HK-2 (cell line): ENCODE measurements at regions not wholly inside any gene's neighbourhood (a gene's known extent, or its start where the extent isn't known, plus 50 kb on each side); places are given as distances from the start of the nearest gene placed in this dataset.

Source experiments
- DNase-seq: peaks from one replicate; pipeline ENCODE4 v3.0.0-alpha.2; 2018; ENCODE audit not compliant: unreplicated experiment

- no peak for DNase-seq
Measured at GRCh38 chr3:159127021-159127392, 325.2 kb downstream of the MFSD1 start.

- no peak for DNase-seq
Measured at GRCh38 chr3:159128628-159129027, 326.8 kb downstream of the MFSD1 start.

DNA sequence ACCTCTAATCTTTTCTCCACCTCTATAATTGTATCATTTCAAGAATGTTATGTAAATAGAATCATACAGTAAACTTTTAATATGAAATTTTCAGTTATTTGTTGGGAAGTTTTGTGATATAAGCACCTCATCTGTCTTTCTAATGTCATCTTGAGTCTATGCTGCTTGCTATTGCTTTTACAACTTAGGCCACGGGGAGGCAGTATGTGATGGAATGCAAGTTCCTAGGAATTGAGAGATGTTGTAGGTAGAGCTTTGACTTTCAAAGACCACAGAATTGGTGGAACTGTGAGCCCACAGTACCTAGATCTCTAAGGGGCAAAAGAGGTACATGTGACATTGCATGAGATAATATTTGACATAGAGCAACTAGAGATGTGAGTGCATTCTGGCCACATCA, 328.3 kb downstream of the MFSD1 start:
- DNase-seq, result no peak

- no peak for DNase-seq
Measured at GRCh38 chr3:159131376-159131775, 329.5 kb downstream of the MFSD1 start.

DNA sequence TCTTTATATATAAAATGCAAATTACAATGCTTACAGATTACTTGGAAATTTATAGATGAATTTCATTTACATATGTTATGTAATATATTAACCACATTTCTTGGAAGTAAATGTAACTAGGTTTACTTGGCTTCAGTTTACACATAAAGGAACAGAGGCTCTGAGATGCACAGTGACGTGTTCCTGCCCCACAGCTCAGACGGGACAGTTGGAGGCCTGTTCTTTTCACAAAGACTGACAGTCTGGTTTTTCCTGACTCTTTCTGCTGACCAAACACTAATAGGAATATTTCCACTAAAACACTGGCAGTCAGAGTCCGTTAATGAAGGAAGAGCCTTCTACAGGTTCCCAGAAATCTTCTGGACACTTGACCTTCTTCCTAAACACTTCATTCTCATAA, 336.1 kb downstream of the MFSD1 start:
- DNase-seq, result no peak

DNA sequence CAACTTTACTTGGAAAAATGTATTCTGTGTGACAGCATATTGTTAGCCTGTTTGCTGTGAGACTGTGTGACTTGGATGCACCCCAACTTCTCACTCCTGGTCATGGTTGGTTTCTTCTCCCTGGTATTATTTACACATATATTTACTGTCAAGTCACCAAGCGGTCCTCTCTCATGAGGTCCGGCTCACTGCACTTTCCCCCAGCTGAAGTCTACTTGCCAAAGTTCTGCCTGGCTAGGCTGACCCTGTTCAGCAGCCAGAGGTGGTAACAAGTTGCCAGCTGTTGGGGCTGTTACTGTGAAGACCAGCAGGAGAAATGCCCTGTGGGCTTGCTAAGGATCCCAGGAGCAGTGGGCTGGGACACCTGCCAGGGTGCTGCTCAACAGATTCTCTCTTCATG, 337.5 kb downstream of the MFSD1 start:
- DNase-seq, result no peak

DNA sequence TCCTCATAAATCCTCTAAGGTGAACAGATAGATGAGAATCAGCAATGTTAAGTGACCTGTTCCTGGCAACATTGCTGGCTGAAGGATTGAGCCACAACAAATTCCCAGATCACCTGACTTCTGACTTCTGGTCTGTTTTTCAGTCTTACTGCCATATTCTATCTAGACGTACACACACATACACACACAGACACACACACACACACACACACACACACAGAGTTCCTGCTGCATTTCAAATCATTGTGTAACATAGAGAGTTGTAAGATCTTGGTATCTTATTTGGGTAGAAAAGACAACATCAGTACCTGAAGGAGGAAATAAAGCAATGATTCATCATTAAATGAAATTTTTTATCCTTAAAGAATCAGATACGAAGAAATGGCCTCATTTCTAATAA, 342.6 kb downstream of the MFSD1 start:
- no peak for DNase-seq

- no peak for DNase-seq
Measured at GRCh38 chr3:159144891-159145290, 343.0 kb downstream of the MFSD1 start.

- no peak for DNase-seq
Measured at GRCh38 chr3:159146392-159146791, 344.5 kb downstream of the MFSD1 start.

DNA sequence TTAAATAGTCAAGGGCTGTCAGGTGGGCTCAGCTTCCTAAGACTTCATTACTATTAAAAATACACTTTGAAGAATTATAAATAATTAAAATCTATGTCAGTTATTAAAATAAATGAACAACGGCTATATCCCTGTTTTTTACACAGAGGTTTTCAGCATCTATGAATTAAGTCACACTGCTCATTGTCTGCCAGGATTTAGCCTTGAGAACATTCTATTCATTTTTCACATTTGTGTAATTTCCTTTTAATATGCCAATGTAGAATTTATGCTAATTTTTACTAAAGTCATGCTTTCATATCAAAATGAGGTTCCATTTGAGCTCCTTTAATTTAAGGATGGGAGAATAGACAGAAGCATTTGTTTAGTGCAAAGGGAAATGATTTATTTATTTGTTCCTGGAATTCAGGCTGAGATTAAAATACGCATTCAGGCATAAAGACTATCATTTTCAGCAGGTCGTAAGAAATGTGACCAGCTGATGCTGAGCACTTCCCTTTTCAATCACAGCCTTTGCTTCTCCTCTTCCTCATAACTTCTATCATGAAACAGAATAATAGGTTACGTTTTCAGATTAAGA, 345.1 kb downstream of the MFSD1 start:
- DNase-seq, result no peak

GRCh38 chr3:159147813-159148212, 346.0 kb downstream of the MFSD1 start:
- DNase-seq, result no peak

- no peak for DNase-seq
Measured at GRCh38 chr3:159148466-159148865, 346.6 kb downstream of the MFSD1 start.

- DNase-seq, result no peak
Measured at GRCh38 chr3:159149131-159149530, 347.3 kb downstream of the MFSD1 start.

DNA sequence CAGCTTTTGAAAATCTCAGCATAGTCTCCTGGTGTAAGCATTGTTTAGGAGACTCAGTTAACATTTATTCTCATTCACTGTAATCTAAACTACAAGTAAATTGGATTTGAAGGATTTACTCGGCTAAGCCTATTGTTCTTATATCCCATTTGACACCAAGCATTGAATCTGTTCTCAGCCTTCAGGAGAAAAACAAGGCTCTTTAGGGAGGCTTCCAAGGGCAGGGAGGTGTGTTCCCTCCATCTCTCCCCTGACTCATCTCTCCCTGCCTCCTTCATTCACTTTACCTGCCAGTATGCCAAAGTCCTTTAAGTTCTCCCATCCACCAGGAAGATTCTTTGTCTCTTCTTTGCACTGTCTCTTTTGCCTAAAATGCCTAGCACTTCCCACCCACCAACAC, 347.8 kb downstream of the MFSD1 start:
- no peak for DNase-seq

DNA sequence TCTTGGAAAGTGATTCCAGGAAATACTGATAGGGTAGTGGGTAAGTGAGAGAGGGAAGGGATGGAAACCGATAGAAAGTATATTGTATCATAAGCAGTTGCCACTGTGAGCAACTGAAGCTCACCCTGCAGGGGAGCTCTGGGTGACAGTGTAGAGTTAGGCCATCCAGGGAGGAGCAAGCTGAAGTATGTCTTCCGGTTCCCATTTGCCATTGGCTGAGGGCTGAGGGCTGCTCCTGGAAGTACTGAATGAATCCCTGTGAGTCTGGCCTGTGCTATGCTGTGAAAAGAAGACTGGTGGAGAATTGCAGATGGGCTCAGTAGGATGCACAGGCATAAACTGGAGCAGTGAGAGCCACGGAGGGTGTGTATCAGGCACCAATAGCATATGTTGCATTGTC, 348.3 kb downstream of the MFSD1 start:
- DNase-seq, result no peak

GRCh38 chr3:159151130-159151529, 349.3 kb downstream of the MFSD1 start:
- DNase-seq, result no peak

DNA sequence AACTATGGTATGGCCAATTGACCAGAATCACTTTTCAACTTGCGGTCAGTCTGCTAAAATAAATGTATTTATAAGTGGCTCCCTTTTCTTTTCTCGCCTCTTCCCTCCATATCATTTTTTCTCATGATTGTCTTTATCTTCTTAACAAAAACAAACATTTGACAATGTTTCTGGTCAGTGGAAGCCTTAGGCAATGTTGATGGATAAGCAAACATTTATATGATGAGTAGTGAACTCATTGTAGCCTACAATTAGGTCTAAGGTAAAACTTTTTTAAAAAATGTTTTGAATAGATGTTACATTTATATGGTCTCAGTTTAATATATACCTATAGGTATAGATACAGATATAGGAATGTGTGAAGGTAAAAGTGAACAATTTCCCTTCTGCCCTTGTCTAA, 355.4 kb downstream of the MFSD1 start:
- DNase-seq, result no peak

DNA sequence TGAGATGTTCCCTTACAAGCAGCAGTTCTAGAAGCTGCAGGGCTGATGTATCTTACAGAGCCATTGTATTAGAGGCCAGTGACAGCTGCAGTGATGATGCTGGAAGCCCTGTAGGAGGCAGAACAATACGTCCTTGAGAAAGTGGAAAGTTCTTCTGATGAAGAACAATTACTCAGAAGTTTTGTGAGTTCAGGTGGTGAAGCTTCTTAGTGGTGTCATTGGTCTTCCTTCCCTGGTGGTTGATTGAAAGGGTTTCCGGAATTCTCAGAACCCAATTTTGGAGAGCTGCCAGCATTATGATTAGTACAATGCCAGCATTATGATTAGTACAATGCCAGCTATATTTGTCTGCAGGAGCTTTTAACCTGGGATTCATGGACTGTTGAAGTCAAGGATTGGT, 356.4 kb downstream of the MFSD1 start:
- DNase-seq, result no peak

DNA sequence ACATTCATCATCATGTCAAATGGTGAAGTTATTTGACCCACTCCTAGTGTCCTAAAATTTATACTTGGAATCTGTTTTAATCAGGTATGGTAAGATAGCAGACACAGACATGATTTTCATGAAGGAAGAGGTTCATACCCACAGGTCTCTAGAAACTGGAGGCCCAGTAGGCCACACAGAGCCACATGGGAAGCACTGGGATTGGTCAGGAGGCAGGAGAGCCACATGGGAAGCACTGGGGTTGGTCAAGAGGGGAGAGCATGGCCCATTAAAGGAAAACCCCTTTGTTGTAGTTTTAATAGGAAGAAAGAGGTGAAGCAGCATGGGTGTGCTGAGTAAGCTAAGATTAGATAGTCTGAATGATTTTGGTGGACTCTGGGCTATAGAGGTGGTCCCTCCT, 356.9 kb downstream of the MFSD1 start:
- DNase-seq, result no peak

GRCh38 chr3:159159546-159159945, 357.7 kb downstream of the MFSD1 start:
- DNase-seq, result no peak

GRCh38 chr3:159163656-159164055, 361.8 kb downstream of the MFSD1 start:
- no peak for DNase-seq

DNA sequence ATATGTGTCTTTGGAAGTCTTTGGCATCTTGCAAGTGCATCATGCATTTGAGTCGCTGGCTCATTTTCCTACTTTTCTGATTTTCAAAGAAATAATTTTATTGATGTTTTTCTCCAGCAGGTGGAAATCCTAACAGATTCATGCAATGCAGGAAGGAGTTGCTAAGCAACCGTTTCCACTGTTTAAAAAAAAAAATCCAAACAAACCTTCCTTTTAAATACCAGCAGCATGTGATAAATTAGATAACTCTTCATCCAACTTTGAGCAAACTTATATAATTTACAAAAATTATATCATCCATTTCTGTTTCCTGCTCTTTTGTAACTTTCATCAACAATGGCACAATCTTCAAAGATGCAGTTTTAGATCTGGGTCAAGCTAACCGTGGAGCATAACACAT, 364.1 kb downstream of the MFSD1 start:
- no peak for DNase-seq

GRCh38 chr3:159166899-159167586, 365.2 kb downstream of the MFSD1 start:
- DNase-seq, result no peak

GRCh38 chr3:159168788-159169187, 366.9 kb downstream of the MFSD1 start:
- no peak for DNase-seq
